NCI-H510A treated with DMSO at 0.1 percent for 48 hours (cell line): ENCODE measurements at regions not wholly inside any gene's neighbourhood (a gene's known extent, or its start where the extent isn't known, plus 50 kb on each side); places are given as distances from the start of the nearest gene placed in this dataset.
"Not testable (repeated sequence)": the region's sequence is repeated elsewhere in the genome, so short reads cannot be mapped to it uniquely, and the experiment has no call there.

Experiments
- DNase-seq: peaks from one replicate; lab custom pipeline; 2025; lab: John Stamatoyannopoulos, UW

DNA sequence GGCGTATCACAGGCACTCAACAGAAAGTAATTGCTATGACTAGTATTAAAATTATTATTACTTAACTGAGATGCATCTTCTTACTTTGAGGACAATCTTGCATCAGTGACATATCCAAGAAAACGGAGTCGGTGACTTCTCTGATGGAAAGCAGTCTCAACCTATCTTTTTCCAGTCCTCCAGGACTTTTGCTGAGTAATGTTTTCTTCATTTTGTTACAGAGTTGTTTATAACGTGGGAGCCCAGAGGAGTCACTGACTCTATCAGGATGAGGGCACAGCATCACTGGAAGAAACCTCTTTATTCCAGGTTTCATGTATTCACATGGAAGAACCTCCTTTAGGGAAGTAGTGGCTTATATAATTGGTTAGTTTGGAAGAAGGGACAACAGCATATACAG is 51.5 kb upstream of the MELK start:
- DNase-seq, result no peak

- no peak for DNase-seq
These were observed 55.6 kb upstream of the MELK start for GRCh38 chr9:36517131-36517530.

DNA sequence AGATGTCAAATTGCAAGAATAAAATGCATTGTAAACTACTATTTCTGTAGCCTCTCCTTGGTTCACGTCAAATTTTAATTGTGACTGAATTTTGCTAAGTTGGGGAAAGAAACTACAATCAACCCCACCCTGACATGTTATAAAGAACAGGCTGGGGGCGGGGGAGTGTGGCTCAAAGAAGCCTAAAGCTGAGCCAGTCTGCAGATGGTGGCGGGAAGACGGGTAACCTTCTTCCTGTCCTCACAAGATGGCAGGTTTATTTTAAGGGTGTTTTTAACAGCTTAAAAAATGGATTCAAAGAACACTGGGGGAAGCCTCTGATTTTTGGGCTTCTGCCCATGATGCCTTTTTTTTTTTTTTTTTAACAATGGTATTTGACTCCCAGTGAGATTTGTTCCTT is 68.5 kb upstream of the MELK start:
- no peak for DNase-seq

DNA sequence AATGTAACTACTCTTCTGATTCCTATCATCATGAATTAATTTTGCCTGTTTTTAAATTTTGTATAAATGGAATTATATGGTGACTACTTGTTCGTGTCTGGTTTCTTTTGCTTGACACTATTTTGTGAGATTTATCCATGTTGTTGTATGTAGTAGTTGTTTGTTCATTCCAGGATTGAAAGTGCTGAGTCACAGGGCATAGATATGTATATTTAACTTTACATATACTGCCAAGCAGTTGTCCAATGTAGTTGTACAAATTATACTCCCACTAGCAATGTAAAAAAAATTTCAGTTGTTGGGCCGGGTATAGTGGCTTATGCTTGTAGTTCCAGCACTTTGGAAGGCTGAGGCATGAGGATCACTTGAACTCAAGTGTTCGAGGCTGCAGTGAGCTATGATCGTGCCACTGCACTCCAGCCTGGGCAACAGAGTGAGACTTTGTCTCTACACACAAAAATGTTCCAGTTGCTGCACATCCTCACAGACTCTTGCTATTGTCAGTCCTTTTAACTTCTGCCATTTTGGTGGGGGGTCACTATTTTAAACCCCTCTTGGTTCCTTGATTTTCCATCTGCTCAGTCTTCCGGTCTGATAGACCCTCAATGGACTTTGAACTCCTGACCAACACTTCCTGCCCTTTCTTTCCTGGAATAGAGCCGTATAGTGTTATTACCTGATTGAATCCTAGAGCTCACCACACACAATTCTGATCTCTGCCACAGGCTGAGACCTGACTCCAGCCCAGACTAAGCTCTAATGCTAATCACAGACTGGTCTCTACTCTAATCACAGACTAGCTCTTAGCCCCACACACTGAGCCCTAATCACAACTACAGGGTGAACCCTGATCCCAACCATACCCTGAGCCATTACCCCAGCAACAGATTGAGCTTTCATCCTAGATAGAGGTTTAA is 69.3 kb upstream of the MELK start:
- DNase-seq, result no peak

- DNase-seq, result no peak
These were observed 71.0 kb upstream of the MELK start for GRCh38 chr9:36501727-36502126.

DNA sequence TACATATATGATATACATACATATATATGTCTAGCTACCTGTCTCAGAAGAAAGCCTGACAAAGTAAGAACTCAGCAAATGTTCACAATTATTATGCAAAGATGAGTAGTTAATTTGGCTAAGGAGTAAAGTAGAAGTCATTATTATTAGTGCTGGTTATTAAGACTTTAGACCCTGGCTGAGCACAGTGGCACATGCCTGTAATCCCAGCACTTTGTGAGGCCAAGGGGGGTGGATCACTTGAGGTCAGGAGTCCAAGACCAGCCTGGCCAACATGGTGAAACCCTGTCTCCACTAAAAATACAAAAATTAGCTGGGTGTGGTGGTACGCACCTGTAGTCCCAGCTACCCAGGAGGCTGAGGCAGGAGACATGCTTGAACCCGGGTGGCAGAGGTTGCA is 71.8 kb upstream of the MELK start:
- DNase-seq, result not testable (repeated sequence)

- no peak for DNase-seq
These were observed 73.4 kb upstream of the MELK start for GRCh38 chr9:36499174-36499890.

DNA sequence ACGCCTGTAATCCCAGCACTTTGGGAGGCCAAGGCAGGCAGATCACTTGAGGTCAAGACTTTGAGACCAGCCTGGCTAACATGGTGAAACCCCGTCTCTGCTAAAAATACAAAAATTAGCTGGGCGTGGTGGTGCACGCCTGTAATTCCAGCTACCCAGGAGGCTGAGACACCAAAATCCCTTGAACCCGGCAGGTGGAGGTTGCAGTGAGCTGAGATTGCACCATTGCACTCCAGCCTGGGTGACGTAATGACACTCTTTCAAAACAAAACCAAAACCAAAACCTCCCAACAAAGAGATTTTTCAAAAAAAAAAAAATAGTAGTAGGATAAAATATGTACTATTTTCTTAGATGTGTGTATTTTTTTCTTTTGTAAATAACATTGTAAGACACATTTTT is 79.1 kb upstream of the MELK start:
- not testable (repeated sequence) for DNase-seq

- no peak for DNase-seq
These were observed 79.8 kb upstream of the MELK start for GRCh38 chr9:36492865-36493264.

DNA sequence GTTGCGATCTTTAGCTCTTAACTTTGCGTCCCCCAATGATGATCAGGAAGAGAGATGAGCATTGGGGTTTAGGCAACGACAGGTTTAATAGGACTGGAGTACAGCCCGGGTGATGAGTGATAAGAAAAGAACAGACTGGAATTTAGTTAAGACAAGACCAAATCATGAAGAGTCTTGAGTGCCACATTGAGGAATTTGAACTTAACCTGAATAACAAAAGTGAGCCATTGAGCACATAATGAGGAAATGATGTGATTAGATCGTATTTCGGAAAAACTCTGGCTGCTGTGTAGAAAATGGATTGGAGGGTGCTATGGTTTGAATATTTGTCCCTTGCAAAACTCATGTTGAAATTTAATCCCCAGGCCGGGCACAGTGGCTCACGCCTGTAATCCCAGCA is 83.2 kb upstream of the MELK start:
- DNase-seq, result no peak

DNA sequence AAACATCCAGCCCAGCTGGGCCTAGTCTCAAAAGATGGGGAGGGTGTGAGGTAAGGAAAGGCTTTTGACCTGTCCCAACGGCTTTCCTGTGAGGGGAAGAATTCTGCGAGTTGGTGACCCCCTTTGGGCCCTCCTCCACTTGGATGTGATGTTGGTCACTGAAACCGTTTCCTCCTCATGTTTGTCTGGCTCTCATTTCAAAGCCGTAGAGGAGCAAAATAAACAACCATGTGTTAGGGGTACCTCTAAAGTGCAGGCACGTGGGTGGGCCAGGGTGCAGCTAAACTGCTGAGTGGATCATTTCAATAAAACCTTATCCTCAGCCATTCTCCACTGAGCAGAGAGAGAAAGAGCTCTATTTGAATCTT is 84.3 kb upstream of the MELK start:
- DNase-seq, result no peak

- DNase-seq, result peak; percentile 59
These were observed 85.0 kb upstream of the MELK start for GRCh38 chr9:36487482-36488388.

GRCh38 chr9:36486933-36487481 is 85.7 kb upstream of the MELK start:
- no peak for DNase-seq

DNA sequence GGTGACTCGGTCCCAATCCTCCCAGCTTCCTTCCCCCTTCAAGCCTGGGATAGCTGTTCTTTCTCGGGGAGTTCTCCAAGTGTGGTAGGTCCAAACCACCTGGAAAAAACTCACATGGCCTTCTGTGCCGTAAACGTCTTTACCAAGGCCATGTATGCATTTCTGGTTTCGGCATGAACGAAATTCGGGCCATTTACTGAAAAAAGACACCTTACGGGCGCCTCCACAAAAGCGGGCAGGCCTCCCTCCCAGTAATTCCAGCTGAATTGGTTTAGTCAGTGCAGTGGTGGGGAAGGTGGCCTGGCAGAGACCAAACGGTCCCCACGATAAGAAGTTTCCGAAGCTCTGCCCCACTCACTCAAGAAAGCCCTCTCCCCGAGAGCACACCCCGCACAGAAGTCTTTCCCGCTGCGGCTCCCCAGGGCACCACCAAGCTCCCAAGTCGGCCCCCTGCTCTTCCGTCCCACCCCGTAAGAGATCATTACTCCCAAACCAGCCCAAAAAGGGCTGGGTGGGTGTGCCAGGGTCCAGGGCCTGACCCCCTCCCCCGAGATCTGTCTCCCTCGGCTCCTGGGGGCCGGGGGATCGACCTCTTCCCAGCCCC is 86.3 kb upstream of the MELK start:
- DNase-seq, result no peak

DNA sequence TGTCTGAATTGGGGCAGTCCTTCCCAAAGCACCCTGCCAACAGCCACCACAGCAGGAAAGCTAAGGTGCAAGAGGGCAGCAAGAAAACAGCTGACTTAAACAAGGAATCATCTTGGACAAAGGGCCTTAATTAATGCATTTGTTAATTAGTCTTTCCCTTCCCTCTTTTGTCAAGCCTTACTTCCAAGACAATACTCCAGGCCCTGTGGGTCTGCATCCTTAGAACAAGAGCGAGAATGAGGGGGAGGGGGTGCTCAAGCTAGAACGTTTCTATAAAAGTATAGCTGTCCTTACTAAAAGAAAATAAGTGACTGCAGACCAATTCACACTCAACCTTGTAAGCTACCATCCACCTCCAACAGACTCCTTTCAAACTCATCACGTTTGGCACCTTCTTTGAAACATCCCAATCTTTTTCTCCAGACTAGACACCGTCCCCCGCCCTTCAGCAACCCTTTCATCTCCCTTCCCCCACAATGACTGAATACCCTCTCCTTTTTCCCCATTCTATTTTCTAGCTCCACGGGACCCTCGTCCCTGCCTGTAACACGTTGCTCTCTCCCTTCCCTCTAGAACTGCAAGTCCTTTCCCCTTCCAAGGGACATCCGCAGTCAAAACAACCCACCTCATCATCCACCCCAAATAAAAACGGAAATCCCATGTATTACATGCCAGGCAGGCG is 85.7 kb upstream of the RNF38 start:
- no peak for DNase-seq

DNA sequence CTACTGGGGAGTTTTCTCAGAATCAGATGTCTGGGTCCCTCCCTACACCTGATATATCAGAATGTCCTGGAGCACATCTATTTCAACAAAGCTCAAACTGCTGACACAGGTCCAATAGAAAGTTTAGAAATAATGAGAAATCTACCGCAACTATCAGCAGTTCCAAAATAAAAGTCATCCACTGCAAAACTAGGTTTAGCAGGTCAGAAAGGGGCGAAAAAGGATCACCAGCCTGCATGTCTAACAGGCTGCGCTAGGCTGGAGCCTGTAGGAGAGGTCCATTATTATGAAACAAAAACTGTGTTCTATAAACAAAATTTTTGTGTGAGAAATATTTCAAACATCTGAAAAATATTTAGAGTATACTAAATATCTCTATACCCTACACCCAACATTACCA is 84.1 kb upstream of the RNF38 start:
- no peak for DNase-seq

- DNase-seq, result no peak
These were observed 79.0 kb upstream of the RNF38 start for GRCh38 chr9:36479101-36479500.

DNA sequence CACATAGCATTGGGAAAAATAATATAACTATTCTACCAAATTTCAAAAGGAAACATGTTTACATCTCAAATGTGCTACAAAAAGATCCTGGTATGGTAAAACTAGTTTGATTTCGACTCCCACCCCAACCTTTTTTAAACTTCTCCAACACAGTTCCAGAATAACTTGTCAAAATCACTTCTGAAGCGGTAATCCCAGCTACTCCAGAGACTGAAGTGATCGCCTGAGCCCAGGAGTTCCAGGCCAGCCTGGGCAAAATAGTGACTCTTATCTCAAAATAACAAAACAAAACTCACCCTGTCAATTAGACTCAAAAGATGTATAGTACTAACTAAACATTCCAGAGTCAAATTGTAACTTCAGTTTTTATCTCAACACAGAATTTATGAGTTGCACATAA is 71.3 kb upstream of the RNF38 start:
- no peak for DNase-seq

DNA sequence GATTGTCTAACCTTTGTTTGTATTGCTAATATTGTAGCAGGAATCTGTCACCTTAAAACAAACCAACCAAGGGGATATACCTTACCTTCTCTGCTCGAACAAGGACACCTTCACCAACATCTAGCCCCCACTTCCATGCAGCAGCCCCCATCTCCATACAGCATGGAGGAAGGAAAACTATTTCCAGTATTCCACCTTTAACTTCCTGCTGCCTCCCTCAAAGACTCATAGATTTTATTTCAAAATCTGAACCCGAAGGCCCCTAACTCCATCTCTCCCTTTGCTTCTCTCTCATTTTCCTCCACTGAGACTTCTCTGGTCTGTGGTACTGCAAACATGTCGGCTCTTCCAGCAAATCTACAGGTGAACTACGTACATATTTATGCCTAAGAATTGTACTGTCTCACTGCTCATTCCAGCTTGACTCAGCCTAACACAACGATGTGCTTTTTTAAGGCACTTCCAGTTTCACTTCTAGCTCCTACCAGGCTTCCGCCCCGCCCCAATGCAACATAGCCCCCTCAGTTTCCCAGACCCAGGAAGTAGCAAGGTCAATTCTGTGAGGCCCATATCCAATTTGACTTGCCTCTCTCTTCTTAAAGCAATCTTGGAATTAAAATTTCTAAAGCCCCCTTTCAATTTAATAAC is 70.7 kb upstream of the RNF38 start:
- DNase-seq, result no peak

GRCh38 chr9:36463467-36463866 is 63.4 kb upstream of the RNF38 start:
- DNase-seq, result no peak

DNA sequence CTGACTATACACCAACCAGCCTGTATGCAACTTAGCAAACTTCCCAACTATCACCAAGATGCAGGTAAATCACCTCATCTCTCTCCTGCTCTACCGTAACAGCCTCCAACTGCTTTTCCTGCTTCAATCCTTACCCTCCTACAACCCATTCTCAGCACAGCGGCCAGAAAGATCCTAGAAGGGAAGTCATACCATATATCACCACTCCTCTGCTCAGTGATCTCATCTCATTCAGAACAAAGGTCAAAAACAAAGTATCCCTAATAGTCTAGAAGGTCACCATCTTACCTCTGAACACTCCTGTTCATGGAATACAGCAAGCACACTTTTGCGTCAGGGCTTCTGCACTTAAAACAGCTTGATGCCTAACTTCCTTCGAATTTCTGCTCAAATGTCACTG is 62.2 kb upstream of the RNF38 start:
- DNase-seq, result no peak
